ENCODE measurements at regions not wholly inside any gene's neighbourhood (a gene's known extent, or its start where the extent isn't known, plus 50 kb on each side); places are given as distances from the start of the nearest gene placed in this dataset.

GRCh38 chr4:37073226-37073840, 171.2 kb upstream of the NWD2 start:
- Histone ChIP-seq H3K4me1 (ENCODE audit: control insufficient read depth, insufficient read depth, low read depth, low read length) (no peaks in the 10 kb centered on the region), H2AK5ac (ENCODE audit: low read length, severe bottlenecking) (no peak overlapping the region), H2BK120ac (ENCODE audit: low read depth, low read length) (no peak overlapping the region), H2BK15ac (ENCODE audit: low read depth, poor library complexity, severe bottlenecking) (no peak overlapping the region), H3K27ac (ENCODE audit: low read length, poor library complexity, severe bottlenecking) (no peak overlapping the region), H2BK12ac (ENCODE audit: low read length in 2 of 2) (no peak overlapping the region), H3K18ac (ENCODE audit: low read depth in 1 of 2, low read length in 2 of 2) (no peak overlapping the region), H3K9me3 (ENCODE audit: control insufficient read depth, low read length) (no peaks in the 10 kb centered on the region), H3K79me1 (replicated peaks; ENCODE audit: low read length, poor library complexity, severe bottlenecking) (no peaks in the 10 kb centered on the region), H3K4ac (ENCODE audit: low read depth in 1 of 2, low read length in 2 of 2) (no peak overlapping the region), H3K4me3 (ENCODE audit: insufficient read depth in 1 of 2, low read depth in 1 of 2, low read length in 2 of 2) (no peak overlapping the region), H4K8ac (ENCODE audit: low read length) (no peak overlapping the region), H2BK5ac (ENCODE audit: low read depth, low read length, poor library complexity, severe bottlenecking) (no peak overlapping the region), H3K23ac (ENCODE audit: low read length in 2 of 2) (no peak overlapping the region), H2AFZ (ENCODE audit: low read depth, low read length) (no peak overlapping the region), H3K36me3 (ENCODE audit: control insufficient read depth in 1 of 2, insufficient read depth in 2 of 2, low read depth in 1 of 2, low read length in 2 of 2) (no peaks in the 10 kb centered on the region), H3K9ac (ENCODE audit: low read length) (no peak overlapping the region), H4K91ac (ENCODE audit: low read length) (no peak overlapping the region), H3K14ac (ENCODE audit: low read length in 2 of 2) (no peak overlapping the region), H3K4me2 (ENCODE audit: low read length, poor library complexity, severe bottlenecking) (no peak overlapping the region), H3K27me3 (ENCODE audit: control insufficient read depth in 1 of 2, insufficient read depth in 1 of 2, low read length in 2 of 2) (no peaks in the 10 kb centered on the region)
- DNase-seq = no peak
- WGBS = 96% methylated on average over 9 of the region's 10 CpGs

GRCh38 chr4:37082912-37083311, 161.6 kb upstream of the NWD2 start:
- Histone ChIP-seq H3K4ac (ENCODE audit: low read depth in 1 of 2, low read length in 2 of 2) (no peak overlapping the region), H3K18ac (ENCODE audit: low read depth in 1 of 2, low read length in 2 of 2) (no peak overlapping the region), H3K4me1 (ENCODE audit: control insufficient read depth, insufficient read depth, low read depth, low read length) (no peaks in the 10 kb centered on the region), H3K23ac (ENCODE audit: low read length in 2 of 2) (no peak overlapping the region), H2AFZ (ENCODE audit: low read depth, low read length) (no peak overlapping the region), H3K9me3 (ENCODE audit: control insufficient read depth, low read length) (peaks cover 22% of the 10 kb centered on the region), H2BK15ac (ENCODE audit: low read depth, poor library complexity, severe bottlenecking) (no peak overlapping the region), H3K36me3 (ENCODE audit: control insufficient read depth in 1 of 2, insufficient read depth in 2 of 2, low read depth in 1 of 2, low read length in 2 of 2) (no peaks in the 10 kb centered on the region), H4K91ac (ENCODE audit: low read length) (no peak overlapping the region), H3K4me3 (ENCODE audit: insufficient read depth in 1 of 2, low read depth in 1 of 2, low read length in 2 of 2) (no peak overlapping the region), H4K8ac (ENCODE audit: low read length) (no peak overlapping the region), H3K79me1 (replicated peaks; ENCODE audit: low read length, poor library complexity, severe bottlenecking) (no peaks in the 10 kb centered on the region), H3K14ac (ENCODE audit: low read length in 2 of 2) (no peak overlapping the region), H3K27me3 (ENCODE audit: control insufficient read depth in 1 of 2, insufficient read depth in 1 of 2, low read length in 2 of 2) (no peaks in the 10 kb centered on the region), H3K27ac (ENCODE audit: low read length, poor library complexity, severe bottlenecking) (no peak overlapping the region), H2AK5ac (ENCODE audit: low read length, severe bottlenecking) (no peak overlapping the region), H3K4me2 (ENCODE audit: low read length, poor library complexity, severe bottlenecking) (no peak overlapping the region), H3K9ac (ENCODE audit: low read length) (no peak overlapping the region), H2BK120ac (ENCODE audit: low read depth, low read length) (no peak overlapping the region), H2BK12ac (ENCODE audit: low read length in 2 of 2) (no peak overlapping the region), H2BK5ac (ENCODE audit: low read depth, low read length, poor library complexity, severe bottlenecking) (no peak overlapping the region)
- DNase-seq = no peak
- 100% methylated on average over 1 of the region's 2 CpGs for WGBS

GRCh38 chr4:37095925-37096324, 148.6 kb upstream of the NWD2 start:
- no peak overlapping the region for H3K27ac ChIP-seq (ENCODE audit: low read length, poor library complexity, severe bottlenecking)
- H3K9me3 ChIP-seq (ENCODE audit: control insufficient read depth, low read length) = no peaks in the 10 kb centered on the region
- H3K9ac ChIP-seq (ENCODE audit: low read length) = no peak overlapping the region
- H2BK5ac ChIP-seq (ENCODE audit: low read depth, low read length, poor library complexity, severe bottlenecking) = no peak overlapping the region
- no peak overlapping the region for H3K18ac ChIP-seq (ENCODE audit: low read depth in 1 of 2, low read length in 2 of 2)
- H3K79me1 ChIP-seq (replicated peaks; ENCODE audit: low read length, poor library complexity, severe bottlenecking) = no peaks in the 10 kb centered on the region
- H3K27me3 ChIP-seq (ENCODE audit: control insufficient read depth in 1 of 2, insufficient read depth in 1 of 2, low read length in 2 of 2) = no peaks in the 10 kb centered on the region
- H4K91ac ChIP-seq (ENCODE audit: low read length) = no peak overlapping the region
- H4K8ac ChIP-seq (ENCODE audit: low read length) = no peak overlapping the region
- no peak overlapping the region for H2AFZ ChIP-seq (ENCODE audit: low read depth, low read length)
- DNase-seq = no peak
- no peak overlapping the region for H3K14ac ChIP-seq (ENCODE audit: low read length in 2 of 2)
- no peak overlapping the region for H3K23ac ChIP-seq (ENCODE audit: low read length in 2 of 2)
- H3K36me3 ChIP-seq (ENCODE audit: control insufficient read depth in 1 of 2, insufficient read depth in 2 of 2, low read depth in 1 of 2, low read length in 2 of 2) = no peaks in the 10 kb centered on the region
- no peak overlapping the region for H2AK5ac ChIP-seq (ENCODE audit: low read length, severe bottlenecking)
- no peak overlapping the region for H2BK12ac ChIP-seq (ENCODE audit: low read length in 2 of 2)
- H3K4me3 ChIP-seq (ENCODE audit: insufficient read depth in 1 of 2, low read depth in 1 of 2, low read length in 2 of 2) = no peak overlapping the region
- no peak overlapping the region for H2BK15ac ChIP-seq (ENCODE audit: low read depth, poor library complexity, severe bottlenecking)
- peak overlapping the region; percentile 17 for H3K4me2 ChIP-seq (ENCODE audit: low read length, poor library complexity, severe bottlenecking)
- H2BK120ac ChIP-seq (ENCODE audit: low read depth, low read length) = no peak overlapping the region
- H3K4me1 ChIP-seq (ENCODE audit: control insufficient read depth, insufficient read depth, low read depth, low read length) = no peaks in the 10 kb centered on the region
- WGBS = 82% methylated on average over 1 of the region's 1 CpG
- H3K4ac ChIP-seq (ENCODE audit: low read depth in 1 of 2, low read length in 2 of 2) = no peak overlapping the region

- H2AK5ac ChIP-seq (ENCODE audit: low read length, severe bottlenecking) = no peak overlapping the region
- no peak overlapping the region for H3K27ac ChIP-seq (ENCODE audit: low read length, poor library complexity, severe bottlenecking)
- H3K79me1 ChIP-seq (replicated peaks; ENCODE audit: low read length, poor library complexity, severe bottlenecking) = no peaks in the 10 kb centered on the region
- H3K4ac ChIP-seq (ENCODE audit: low read depth in 1 of 2, low read length in 2 of 2) = no peak overlapping the region
- H2BK15ac ChIP-seq (ENCODE audit: low read depth, poor library complexity, severe bottlenecking) = no peak overlapping the region
- H2AFZ ChIP-seq (ENCODE audit: low read depth, low read length) = no peak overlapping the region
- WGBS = no CpG with 5 or more reads among the region's 3 CpGs
- H3K14ac ChIP-seq (ENCODE audit: low read length in 2 of 2) = no peak overlapping the region
- H4K8ac ChIP-seq (ENCODE audit: low read length) = no peak overlapping the region
- no peaks in the 10 kb centered on the region for H3K9me3 ChIP-seq (ENCODE audit: control insufficient read depth, low read length)
- no peak overlapping the region for H2BK120ac ChIP-seq (ENCODE audit: low read depth, low read length)
- DNase-seq = no peak
- H3K4me3 ChIP-seq (ENCODE audit: insufficient read depth in 1 of 2, low read depth in 1 of 2, low read length in 2 of 2) = no peak overlapping the region
- no peak overlapping the region for H3K9ac ChIP-seq (ENCODE audit: low read length)
- no peaks in the 10 kb centered on the region for H3K4me1 ChIP-seq (ENCODE audit: control insufficient read depth, insufficient read depth, low read depth, low read length)
- no peak overlapping the region for H2BK5ac ChIP-seq (ENCODE audit: low read depth, low read length, poor library complexity, severe bottlenecking)
- H3K23ac ChIP-seq (ENCODE audit: low read length in 2 of 2) = no peak overlapping the region
- no peak overlapping the region for H3K18ac ChIP-seq (ENCODE audit: low read depth in 1 of 2, low read length in 2 of 2)
- no peaks in the 10 kb centered on the region for H3K27me3 ChIP-seq (ENCODE audit: control insufficient read depth in 1 of 2, insufficient read depth in 1 of 2, low read length in 2 of 2)
- H2BK12ac ChIP-seq (ENCODE audit: low read length in 2 of 2) = no peak overlapping the region
- no peak overlapping the region for H4K91ac ChIP-seq (ENCODE audit: low read length)
- no peak overlapping the region for H3K4me2 ChIP-seq (ENCODE audit: low read length, poor library complexity, severe bottlenecking)
- H3K36me3 ChIP-seq (ENCODE audit: control insufficient read depth in 1 of 2, insufficient read depth in 2 of 2, low read depth in 1 of 2, low read length in 2 of 2) = no peaks in the 10 kb centered on the region
Measured at GRCh38 chr4:37101182-37101581, 143.4 kb upstream of the NWD2 start.

All from mesenchymal stem cell (in vitro differentiated cells and primary cell).